Astrocyte (in vitro differentiated cells and primary cell): ENCODE measurements at regions not wholly inside any gene's neighbourhood (a gene's known extent, or its start where the extent isn't known, plus 50 kb on each side); places are given as distances from the start of the nearest gene placed in this dataset.
A peak's percentile ranks its signal among the peaks of the same experiment; 100 is the strongest.

Source experiments
- DNase-seq: peaks from one replicate; pipeline ENCODE4 v3.0.0-alpha.2; 2010; ENCODE audit warnings: low read depth
- FAIRE-seq: peaks from 2 replicates; lab custom pipeline; 2011; peaks lifted over from hg19 to GRCh38; lab: Jason Lieb, UNC
- H2AFZ ChIP-seq: 2 replicates; pipeline ENCODE4 v1.6.0; 2012; ENCODE audit warnings: low read depth, low read length, inconsistent platforms
- H3K27ac ChIP-seq: 2 replicates; pipeline ENCODE4 v1.5.1; 2011; ENCODE audit warnings: low read depth, low read length, inconsistent platforms
- H3K27me3 ChIP-seq: 2 replicates; pipeline ENCODE4 v1.6.0; 2011; ENCODE audit warnings: low read length, inconsistent platforms; ENCODE audit not compliant: insufficient read depth
- H3K36me3 ChIP-seq: 2 replicates; pipeline ENCODE4 v1.5.1; 2011; ENCODE audit warnings: low read length, inconsistent platforms; ENCODE audit not compliant: insufficient read depth
- H3K4me1 ChIP-seq: 2 replicates; pipeline ENCODE4 v1.5.1; 2011; ENCODE audit warnings: low read length, inconsistent platforms; ENCODE audit not compliant: insufficient read depth
- H3K4me2 ChIP-seq: 2 replicates; pipeline ENCODE4 v1.6.0; 2012; ENCODE audit warnings: low read length, inconsistent platforms
- H3K4me3 ChIP-seq: 2 replicates; pipeline ENCODE4 v1.5.1; 2011; ENCODE audit warnings: low read depth, mild to moderate bottlenecking, low read length, inconsistent platforms; ENCODE audit not compliant: insufficient read depth
- H3K79me2 ChIP-seq: 2 replicates; pipeline ENCODE4 v1.6.0; 2012; ENCODE audit warnings: mild to moderate bottlenecking, low read length, inconsistent platforms; ENCODE audit not compliant: insufficient read depth
- H3K9ac ChIP-seq: 2 replicates; pipeline ENCODE4 v1.6.0; 2012; ENCODE audit warnings: mild to moderate bottlenecking, low read length, inconsistent platforms
- H3K9me3 ChIP-seq: 2 replicates; pipeline ENCODE4 v1.5.1; 2012; ENCODE audit warnings: low read depth, mild to moderate bottlenecking, low read length, inconsistent platforms; ENCODE audit not compliant: insufficient read depth
- H4K20me1 ChIP-seq: 2 replicates; pipeline ENCODE4 v1.6.0; 2012; ENCODE audit warnings: low read length, inconsistent platforms; ENCODE audit not compliant: insufficient read depth
- H3K27ac Mint-ChIP-seq: one replicate; pipeline ENCODE4 v1.8.0; 2021; ENCODE audit warnings: mild to moderate bottlenecking, mixed read lengths; ENCODE audit not compliant: unreplicated experiment
- H3K27me3 Mint-ChIP-seq: one replicate; pipeline ENCODE4 v1.8.0; 2021; ENCODE audit warnings: low read depth, mixed read lengths; ENCODE audit not compliant: unreplicated experiment
- H3K36me3 Mint-ChIP-seq: one replicate; pipeline ENCODE4 v1.8.0; 2021; ENCODE audit warnings: low read depth, mixed read lengths; ENCODE audit not compliant: unreplicated experiment
- H3K4me1 Mint-ChIP-seq: one replicate; pipeline ENCODE4 v1.8.0; 2021; ENCODE audit warnings: low read depth, mixed read lengths; ENCODE audit not compliant: unreplicated experiment
- H3K4me3 Mint-ChIP-seq: one replicate; pipeline ENCODE4 v1.8.0; 2021; ENCODE audit warnings: mild to moderate bottlenecking, moderate library complexity, mixed read lengths; ENCODE audit not compliant: unreplicated experiment
- H3K9me3 Mint-ChIP-seq: one replicate; pipeline ENCODE4 v1.8.0; 2021; ENCODE audit warnings: mild to moderate bottlenecking, mixed read lengths; ENCODE audit not compliant: unreplicated experiment
- EZH2 ChIP-seq: IDR thresholded peaks from 2 replicates; pipeline ENCODE4 v1.6.1; 2012; ENCODE audit warnings: mild to moderate bottlenecking, low read length, inconsistent platforms; ENCODE audit not compliant: insufficient read depth
- TF ChIP-seq, protein P1 (sequence below): IDR thresholded peaks from 2 replicates; pipeline ENCODE4 v1.5.1; 2011; ENCODE audit warnings: low read depth, mild to moderate bottlenecking, inconsistent platforms, low read length, moderate library complexity; ENCODE audit not compliant: insufficient read depth

DNA sequence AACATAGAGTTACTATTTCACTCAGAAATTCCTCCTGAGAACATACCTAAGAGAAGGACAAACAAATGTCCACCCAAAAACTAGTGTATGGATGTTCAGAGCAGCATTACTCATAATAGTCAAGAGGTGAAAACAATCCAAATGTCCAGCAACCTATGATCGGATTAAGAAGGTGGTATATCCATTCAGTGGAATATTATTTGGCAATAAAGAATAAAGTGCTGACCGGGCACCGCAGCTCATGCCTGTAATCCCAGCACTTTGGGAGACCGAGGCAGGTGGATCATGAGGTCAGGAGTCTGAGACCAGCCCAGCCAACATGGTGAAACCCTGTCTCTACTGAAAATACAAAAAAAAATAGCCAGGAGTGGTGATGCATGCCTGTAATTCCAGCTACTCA lies 182.8 kb upstream of the AGAP1 start:
- H3K4me2 ChIP-seq: no peak overlapping the region
- no peak overlapping the region for H3K4me3 Mint-ChIP-seq
- peaks cover 10% of the 10 kb centered on the region for H3K27me3 Mint-ChIP-seq
- H3K9me3 Mint-ChIP-seq: peaks cover 4% of the 10 kb centered on the region
- no peaks in the 10 kb centered on the region for H3K36me3 ChIP-seq
- peaks cover 4% of the 10 kb centered on the region for H3K27me3 ChIP-seq
- no peaks in the 10 kb centered on the region for H4K20me1 ChIP-seq
- H3K4me1 Mint-ChIP-seq: no peaks in the 10 kb centered on the region
- no peak overlapping the region for H2AFZ ChIP-seq
- H3K4me3 ChIP-seq: no peak overlapping the region
- H3K9ac ChIP-seq: no peak overlapping the region
- H3K27ac Mint-ChIP-seq: no peak overlapping the region
- DNase-seq (no peak), FAIRE-seq (no peak)
- H3K9me3 ChIP-seq: no peaks in the 10 kb centered on the region
- no peak overlapping the region for H3K27ac ChIP-seq
- no peaks in the 10 kb centered on the region for H3K4me1 ChIP-seq
- no peaks in the 10 kb centered on the region for H3K36me3 Mint-ChIP-seq
- TF ChIP-seq, protein P1, sequence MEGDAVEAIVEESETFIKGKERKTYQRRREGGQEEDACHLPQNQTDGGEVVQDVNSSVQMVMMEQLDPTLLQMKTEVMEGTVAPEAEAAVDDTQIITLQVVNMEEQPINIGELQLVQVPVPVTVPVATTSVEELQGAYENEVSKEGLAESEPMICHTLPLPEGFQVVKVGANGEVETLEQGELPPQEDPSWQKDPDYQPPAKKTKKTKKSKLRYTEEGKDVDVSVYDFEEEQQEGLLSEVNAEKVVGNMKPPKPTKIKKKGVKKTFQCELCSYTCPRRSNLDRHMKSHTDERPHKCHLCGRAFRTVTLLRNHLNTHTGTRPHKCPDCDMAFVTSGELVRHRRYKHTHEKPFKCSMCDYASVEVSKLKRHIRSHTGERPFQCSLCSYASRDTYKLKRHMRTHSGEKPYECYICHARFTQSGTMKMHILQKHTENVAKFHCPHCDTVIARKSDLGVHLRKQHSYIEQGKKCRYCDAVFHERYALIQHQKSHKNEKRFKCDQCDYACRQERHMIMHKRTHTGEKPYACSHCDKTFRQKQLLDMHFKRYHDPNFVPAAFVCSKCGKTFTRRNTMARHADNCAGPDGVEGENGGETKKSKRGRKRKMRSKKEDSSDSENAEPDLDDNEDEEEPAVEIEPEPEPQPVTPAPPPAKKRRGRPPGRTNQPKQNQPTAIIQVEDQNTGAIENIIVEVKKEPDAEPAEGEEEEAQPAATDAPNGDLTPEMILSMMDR: no peak
- no peak for TF ChIP-seq EZH2
- no peaks in the 10 kb centered on the region for H3K79me2 ChIP-seq

DNA sequence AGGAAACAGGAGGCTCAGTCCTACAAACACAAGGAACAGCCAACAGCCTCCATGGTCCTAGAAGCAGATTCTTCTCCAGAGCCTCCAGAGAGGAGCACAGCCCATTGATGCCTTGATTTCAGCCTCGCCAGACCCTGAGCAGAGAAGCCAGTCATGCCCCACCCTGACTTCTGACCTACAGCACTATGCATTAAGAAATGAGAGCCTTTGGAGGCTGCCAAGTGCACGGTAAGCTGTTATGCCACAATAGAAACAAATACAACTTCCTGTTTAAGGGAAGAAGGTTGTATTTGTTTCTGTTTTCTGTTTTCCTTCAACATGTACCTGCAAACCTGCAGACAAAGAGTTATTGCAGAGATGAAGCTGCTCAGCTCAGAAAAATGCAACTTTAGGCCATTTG lies 181.3 kb upstream of the AGAP1 start:
- Histone ChIP-seq H3K27me3 (peaks cover 7% of the 10 kb centered on the region), H3K9ac (no peak overlapping the region), H3K27ac (no peak overlapping the region), H3K4me1 (no peaks in the 10 kb centered on the region), H3K36me3 (no peaks in the 10 kb centered on the region), H3K4me2 (no peak overlapping the region), H3K79me2 (no peaks in the 10 kb centered on the region), H3K4me3 (no peak overlapping the region), H2AFZ (no peak overlapping the region), H3K9me3 (no peaks in the 10 kb centered on the region), H4K20me1 (no peaks in the 10 kb centered on the region)
- Mint-ChIP-seq H3K9me3 (no peaks in the 10 kb centered on the region), H3K27me3 (peaks cover 7% of the 10 kb centered on the region), H3K27ac (no peak overlapping the region), H3K4me1 (peaks cover 3% of the 10 kb centered on the region), H3K4me3 (no peak overlapping the region), H3K36me3 (no peaks in the 10 kb centered on the region)
- no peak for FAIRE-seq
- DNase-seq: no peak
- no peak for TF ChIP-seq EZH2
- TF ChIP-seq, protein P1: no peak

DNA sequence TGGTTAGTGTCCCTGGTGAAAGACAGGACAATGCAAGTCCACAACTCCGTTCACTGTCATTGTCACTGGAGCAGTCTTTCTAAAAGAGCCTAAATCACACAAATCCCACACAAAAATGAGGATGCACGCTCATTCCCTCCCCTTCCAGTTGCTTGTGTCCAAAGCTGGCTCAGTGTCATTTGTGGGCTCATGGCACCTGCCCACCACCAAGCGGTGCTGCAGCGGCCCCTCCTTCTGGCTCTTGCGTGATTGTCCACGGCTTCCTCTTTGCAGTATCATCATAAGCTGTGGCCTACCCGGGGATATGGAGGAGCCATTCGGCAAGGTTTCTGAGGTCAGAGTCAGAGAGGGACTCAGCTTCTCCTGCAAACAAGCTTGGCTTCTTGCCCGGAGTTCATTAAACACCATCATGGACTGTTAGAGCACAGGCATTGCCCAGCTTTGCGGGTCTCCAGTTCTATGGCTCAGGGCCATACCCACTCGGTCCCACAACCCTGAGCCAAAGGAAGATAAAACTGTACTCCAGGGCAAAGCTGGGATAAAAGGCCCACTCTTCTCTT lies 179.4 kb upstream of the AGAP1 start:
- no peaks in the 10 kb centered on the region for H3K36me3 Mint-ChIP-seq
- no peaks in the 10 kb centered on the region for H3K9me3 Mint-ChIP-seq
- peaks cover 3% of the 10 kb centered on the region for H3K4me1 Mint-ChIP-seq
- H3K27me3 Mint-ChIP-seq: peaks cover 7% of the 10 kb centered on the region
- H3K4me3 Mint-ChIP-seq: no peak overlapping the region
- no peak overlapping the region for H2AFZ ChIP-seq
- H4K20me1 ChIP-seq: no peaks in the 10 kb centered on the region
- FAIRE-seq (no peak), DNase-seq (peak; percentile 4)
- no peak overlapping the region for H3K4me2 ChIP-seq
- no peaks in the 10 kb centered on the region for H3K36me3 ChIP-seq
- H3K9me3 ChIP-seq: no peaks in the 10 kb centered on the region
- no peaks in the 10 kb centered on the region for H3K4me1 ChIP-seq
- no peak for TF ChIP-seq EZH2
- TF ChIP-seq, protein P1: no peak
- H3K27ac ChIP-seq: no peak overlapping the region
- no peak overlapping the region for H3K4me3 ChIP-seq
- no peak overlapping the region for H3K9ac ChIP-seq
- H3K27me3 ChIP-seq: peaks cover 11% of the 10 kb centered on the region
- H3K79me2 ChIP-seq: no peaks in the 10 kb centered on the region
- H3K27ac Mint-ChIP-seq: no peak overlapping the region
